Caco-2 (cell line): ENCODE measurements at regions not wholly inside any gene's neighbourhood (a gene's known extent, or its start where the extent isn't known, plus 50 kb on each side); places are given as distances from the start of the nearest gene placed in this dataset.
A peak's percentile ranks its signal among the peaks of the same experiment; 100 is the strongest.

ENCODE experiments used
- BruUV-seq: library from RNA; stranded (reverse); fragments of 400-500 nt; replicated peaks from 2 replicates; lab custom pipeline; 2021; lab: Mats Ljungman, UMichigan
- CTCF ChIA-PET: fragments of 300-600 bp; sonication (Branson Sonifier 250); formaldehyde crosslinking; loops from one replicate; lab custom pipeline; 2022; ENCODE audit warnings: antibody characterized with exemption; lab: Charles Lee
- POLR2A ChIA-PET: fragments of 300-600 bp; sonication (Branson Sonifier 250); formaldehyde crosslinking; loops from one replicate; lab custom pipeline; 2022; ENCODE audit warnings: antibody characterized with exemption; lab: Charles Lee
- DNase-seq, 2 experiments: peaks; one replicate each; pipeline versions ENCODE4 v3.0.0 to v3.0.0-alpha.2; 2020 to 2022
- H3K27me3 ChIP-seq: replicated peaks from 2 replicates; pipeline ENCODE4 v1.6.0; 2011; ENCODE audit warnings: low read length; ENCODE audit not compliant: control insufficient read depth, insufficient read depth
- H3K36me3 ChIP-seq: 2 replicates; pipeline ENCODE4 v1.5.1; 2011; ENCODE audit warnings: low read length; ENCODE audit not compliant: control insufficient read depth, insufficient read depth
- H3K4me1 ChIP-seq: fragments of 250-450 bp; sonication (Bioruptor Pico); 2 replicates; pipeline ENCODE4 v1.5.1; 2020; ENCODE audit warnings: mild to moderate bottlenecking
- H3K4me3 ChIP-seq: 2 replicates; pipeline ENCODE4 v1.5.1; 2011; ENCODE audit warnings: low read depth, mild to moderate bottlenecking, control low read depth, low read length
- H3K9me3 ChIP-seq: fragments of 250-450 bp; sonication (Bioruptor Pico); 2 replicates; pipeline ENCODE4 v1.5.1; 2020; ENCODE audit warnings: mild to moderate bottlenecking, moderate library complexity
- H3K27ac Mint-ChIP-seq: one replicate; pipeline ENCODE4 v1.8.0; 2022; ENCODE audit warnings: mixed read lengths; ENCODE audit not compliant: unreplicated experiment
- H3K27me3 Mint-ChIP-seq: one replicate; pipeline ENCODE4 v1.8.0; 2022; ENCODE audit warnings: mixed read lengths; ENCODE audit not compliant: insufficient read depth, unreplicated experiment
- H3K36me3 Mint-ChIP-seq: one replicate; pipeline ENCODE4 v1.8.0; 2022; ENCODE audit warnings: mild to moderate bottlenecking, mixed read lengths; ENCODE audit not compliant: insufficient read depth, unreplicated experiment
- H3K4me1 Mint-ChIP-seq: one replicate; pipeline ENCODE4 v1.8.0; 2022; ENCODE audit warnings: low read depth, mixed read lengths; ENCODE audit not compliant: unreplicated experiment
- H3K4me3 Mint-ChIP-seq: one replicate; pipeline ENCODE4 v1.8.0; 2022; ENCODE audit warnings: mild to moderate bottlenecking, moderate library complexity, mixed read lengths; ENCODE audit not compliant: unreplicated experiment
- H3K9me3 Mint-ChIP-seq: one replicate; pipeline ENCODE4 v1.8.0; 2022; ENCODE audit warnings: mixed read lengths; ENCODE audit not compliant: unreplicated experiment
- CTCF ChIP-seq, 2 experiments: fragments of 200-600 bp in 1 of 2; IDR thresholded peaks; 1 replicate in 1 of 2; 2 replicates in 1 of 2; pipeline versions ENCODE4 v1.5.1 to v1.8.0; 2011 to 2022; ENCODE audit warnings: antibody characterized with exemption in 1 of 2, control low read depth in 1 of 2, inconsistent platforms in 1 of 2, low read depth in 1 of 2, low read length in 1 of 2, mild to moderate bottlenecking in 1 of 2, moderate library complexity in 1 of 2; ENCODE audit not compliant: insufficient read depth in 1 of 2, severe bottlenecking in 1 of 2, unreplicated experiment in 1 of 2
- intact Hi-C: fragments of 100-400 bp; cut with micrococcal nuclease; formaldehyde crosslinking; loops from one replicate; pipeline ENCODE4 v1.10.0; 2022; ENCODE audit not compliant: unreplicated experiment

GRCh38 chr4:123987408-123987807 lies 590.8 kb downstream of the SPRY1 start:
- TF ChIP-seq CTCF (IDR thresholded peaks at IDR 0.05; ENCODE audit: insufficient read depth in 1 of 2, low read depth in 1 of 2, low read length in 1 of 2, severe bottlenecking in 1 of 2, unreplicated experiment in 1 of 2) = no peak
- Mint-ChIP-seq H3K27ac (no peak overlapping the region), H3K4me1 (no peaks in the 10 kb centered on the region), H3K27me3 (no peaks in the 10 kb centered on the region), H3K9me3 (no peaks in the 10 kb centered on the region), H3K4me3 (no peak overlapping the region), H3K36me3 (no peaks in the 10 kb centered on the region)
- H3K9me3 ChIP-seq = no peaks in the 10 kb centered on the region; the same call in 1 of the 2 replicates
- intact Hi-C loops = no loop called here
- H3K27me3 ChIP-seq = no peaks in the 10 kb centered on the region
- ChIA-PET CTCF (no interaction called here), POLR2A (no interaction called here)
- no peaks in the 10 kb centered on the region for H3K36me3 ChIP-seq
- DNase-seq = no peak
- no peaks in the 10 kb centered on the region for H3K4me1 ChIP-seq
- BruUV-seq = no TSS peak
- no peak overlapping the region for H3K4me3 ChIP-seq

GRCh38 chr4:123990310-123990870 lies 593.8 kb downstream of the SPRY1 start:
- Mint-ChIP-seq H3K9me3 (no peaks in the 10 kb centered on the region), H3K4me3 (no peak overlapping the region), H3K27ac (no peak overlapping the region), H3K4me1 (no peaks in the 10 kb centered on the region), H3K27me3 (no peaks in the 10 kb centered on the region), H3K36me3 (no peaks in the 10 kb centered on the region)
- no peak for DNase-seq
- ChIA-PET POLR2A (no interaction called here), CTCF (no interaction called here)
- H3K27me3 ChIP-seq = no peaks in the 10 kb centered on the region
- intact Hi-C loops = loop anchor here (1.0 kb wide), 1 partner anchor 218 kb away; no protein-coding TSS in a partner anchor
- H3K4me3 ChIP-seq = no peak overlapping the region
- H3K4me1 ChIP-seq = no peaks in the 10 kb centered on the region
- no peaks in the 10 kb centered on the region for H3K36me3 ChIP-seq
- peak in 1 of 2 experiments; percentile 37 for TF ChIP-seq CTCF (IDR thresholded peaks at IDR 0.05; ENCODE audit: insufficient read depth in 1 of 2, low read depth in 1 of 2, low read length in 1 of 2, severe bottlenecking in 1 of 2, unreplicated experiment in 1 of 2)
- H3K9me3 ChIP-seq = no peaks in the 10 kb centered on the region; the same call in 1 of the 2 replicates
- BruUV-seq = no TSS peak

DNA sequence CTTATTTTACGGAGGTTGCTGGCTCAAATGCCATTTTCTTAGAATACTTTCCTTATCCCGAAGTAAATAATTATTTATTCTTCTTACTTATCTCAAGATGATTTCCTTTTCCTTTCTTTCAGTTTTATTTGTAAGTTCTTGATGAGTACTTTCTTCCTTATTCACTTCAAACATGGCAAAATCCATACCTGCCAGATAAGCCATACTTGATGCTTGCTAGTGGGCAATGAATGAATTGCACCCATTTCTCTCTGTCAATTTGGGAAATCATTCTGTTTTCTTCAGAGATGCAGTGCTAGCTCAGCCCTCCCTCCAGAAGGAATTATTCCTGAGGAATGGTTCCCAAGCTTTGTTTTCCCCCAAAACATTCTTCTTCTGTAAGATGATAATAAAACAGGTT lies 598.3 kb downstream of the SPRY1 start:
- no peak overlapping the region for H3K27ac Mint-ChIP-seq
- H3K9me3 Mint-ChIP-seq = no peaks in the 10 kb centered on the region
- no peaks in the 10 kb centered on the region for H3K4me1 ChIP-seq
- no peaks in the 10 kb centered on the region for H3K27me3 Mint-ChIP-seq
- intact Hi-C loops = no loop called here
- H3K36me3 ChIP-seq = no peaks in the 10 kb centered on the region
- POLR2A ChIA-PET = no interaction called here
- CTCF ChIA-PET = interaction anchor here (0.6 kb wide), 1 partner anchor 1233 kb away, joined by 3 read pairs; no protein-coding TSS in a partner anchor
- no peak overlapping the region for H3K4me3 Mint-ChIP-seq
- BruUV-seq = no TSS peak
- no peaks in the 10 kb centered on the region for H3K9me3 ChIP-seq
- no peak overlapping the region for H3K4me3 ChIP-seq
- H3K36me3 Mint-ChIP-seq = no peaks in the 10 kb centered on the region
- H3K4me1 Mint-ChIP-seq = no peaks in the 10 kb centered on the region
- no peaks in the 10 kb centered on the region for H3K27me3 ChIP-seq
- TF ChIP-seq CTCF (IDR thresholded peaks at IDR 0.05; ENCODE audit: insufficient read depth in 1 of 2, low read depth in 1 of 2, low read length in 1 of 2, severe bottlenecking in 1 of 2, unreplicated experiment in 1 of 2) = peak in 1 of 2 experiments; percentile 19
- no peak for DNase-seq
